Endodermal cell (in vitro differentiated cells): ENCODE measurements at regions not wholly inside any gene's neighbourhood (a gene's known extent, or its start where the extent isn't known, plus 50 kb on each side); places are given as distances from the start of the nearest gene placed in this dataset.

Experiments used
- DNase-seq: peaks from one replicate; pipeline ENCODE4 v3.0.0-alpha.2; 2017
- H3K27ac ChIP-seq: 2 replicates; pipeline ENCODE4 v1.5.1; 2013; ENCODE audit warnings: mild to moderate bottlenecking, low read depth, low read length, moderate library complexity
- H3K27me3 ChIP-seq: 2 replicates; pipeline ENCODE4 v1.6.1; 2013; ENCODE audit warnings: mild to moderate bottlenecking, low read length, moderate library complexity; ENCODE audit not compliant: insufficient read depth, control insufficient read depth, poor library complexity, severe bottlenecking
- H3K36me3 ChIP-seq: 2 replicates; pipeline ENCODE4 v1.7.0; 2013; ENCODE audit warnings: mild to moderate bottlenecking, low read length, moderate library complexity; ENCODE audit not compliant: control insufficient read depth, insufficient read depth
- H3K4me1 ChIP-seq: one replicate; pipeline ENCODE4 v1.7.0; 2013; ENCODE audit warnings: low read length; ENCODE audit not compliant: control insufficient read depth, insufficient read depth
- H3K4me3 ChIP-seq: 2 replicates; pipeline ENCODE4 v1.5.1; 2013; ENCODE audit warnings: mild to moderate bottlenecking, low read length, moderate library complexity
- H3K9ac ChIP-seq: 2 replicates; pipeline ENCODE4 v1.6.1; 2013; ENCODE audit warnings: mild to moderate bottlenecking, low read length, moderate library complexity; ENCODE audit not compliant: poor library complexity, severe bottlenecking; ENCODE audit errors: extremely low read depth
- H3K9me3 ChIP-seq: 2 replicates; pipeline ENCODE4 v1.6.1; 2013; ENCODE audit warnings: mild to moderate bottlenecking, low read length, moderate library complexity; ENCODE audit not compliant: control insufficient read depth
- H3K27ac Mint-ChIP-seq: 2 replicates; pipeline ENCODE4 v1.8.0; 2020; ENCODE audit warnings: mixed read lengths
- H3K27me3 Mint-ChIP-seq: 2 replicates; pipeline ENCODE4 v1.8.0; 2021; ENCODE audit warnings: mild to moderate bottlenecking, mixed read lengths; ENCODE audit not compliant: insufficient read depth
- H3K36me3 Mint-ChIP-seq: 2 replicates; pipeline ENCODE4 v1.8.0; 2020; ENCODE audit warnings: low read depth, mixed read lengths
- H3K4me1 Mint-ChIP-seq: 2 replicates; pipeline ENCODE4 v1.8.0; 2020; ENCODE audit warnings: mixed read lengths
- H3K4me3 Mint-ChIP-seq: 2 replicates; pipeline ENCODE4 v1.8.0; 2020; ENCODE audit warnings: mild to moderate bottlenecking, moderate library complexity, mixed read lengths
- H3K9me3 Mint-ChIP-seq: 2 replicates; pipeline ENCODE4 v1.8.0; 2020; ENCODE audit warnings: mild to moderate bottlenecking, mixed read lengths
- WGBS, 2 experiments: methylation state at CpG; one replicate each; pipeline versions ENCODE4 v1.1.5 to v1.1.7; 2013; ENCODE audit warnings: missing lambda C conversion rate in 2 of 2, mixed read lengths in 1 of 2; ENCODE audit not compliant: insufficient coverage in 1 of 2, insufficient read length in 1 of 2; 5-methylcytosine and 5-hydroxymethylcytosine counted together
- TF ChIP-seq, protein P1 (sequence below): fragments of 200-600 bp; sonication (generic); conservative IDR thresholded peaks from 2 replicates; pipeline ENCODE4 v1.5.0; 2021; ENCODE audit warnings: antibody characterized with exemption, mild to moderate bottlenecking

- Histone ChIP-seq H3K36me3 (no peaks in the 10 kb centered on the region), H3K27ac (peak overlapping the region; percentile 74), H3K9me3 (no peaks in the 10 kb centered on the region), H3K4me1 (no peaks in the 10 kb centered on the region), H3K9ac (no peak overlapping the region), H3K27me3 (no peaks in the 10 kb centered on the region), H3K4me3 (no peak overlapping the region)
- DNase-seq = no peak
- Mint-ChIP-seq H3K27me3 (no peaks in the 10 kb centered on the region), H3K36me3 (no peaks in the 10 kb centered on the region), H3K4me1 (peaks cover 23% of the 10 kb centered on the region), H3K9me3 (no peaks in the 10 kb centered on the region), H3K27ac (no peak overlapping the region), H3K4me3 (no peak overlapping the region)
- WGBS, 2 experiments = 90 to 93% methylated on average over 15 to 16 of the region's 16 CpGs
- TF ChIP-seq, protein P1, sequence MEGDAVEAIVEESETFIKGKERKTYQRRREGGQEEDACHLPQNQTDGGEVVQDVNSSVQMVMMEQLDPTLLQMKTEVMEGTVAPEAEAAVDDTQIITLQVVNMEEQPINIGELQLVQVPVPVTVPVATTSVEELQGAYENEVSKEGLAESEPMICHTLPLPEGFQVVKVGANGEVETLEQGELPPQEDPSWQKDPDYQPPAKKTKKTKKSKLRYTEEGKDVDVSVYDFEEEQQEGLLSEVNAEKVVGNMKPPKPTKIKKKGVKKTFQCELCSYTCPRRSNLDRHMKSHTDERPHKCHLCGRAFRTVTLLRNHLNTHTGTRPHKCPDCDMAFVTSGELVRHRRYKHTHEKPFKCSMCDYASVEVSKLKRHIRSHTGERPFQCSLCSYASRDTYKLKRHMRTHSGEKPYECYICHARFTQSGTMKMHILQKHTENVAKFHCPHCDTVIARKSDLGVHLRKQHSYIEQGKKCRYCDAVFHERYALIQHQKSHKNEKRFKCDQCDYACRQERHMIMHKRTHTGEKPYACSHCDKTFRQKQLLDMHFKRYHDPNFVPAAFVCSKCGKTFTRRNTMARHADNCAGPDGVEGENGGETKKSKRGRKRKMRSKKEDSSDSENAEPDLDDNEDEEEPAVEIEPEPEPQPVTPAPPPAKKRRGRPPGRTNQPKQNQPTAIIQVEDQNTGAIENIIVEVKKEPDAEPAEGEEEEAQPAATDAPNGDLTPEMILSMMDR = no peak
Measured at GRCh38 chr10:3472287-3473051, 299.9 kb upstream of the PITRM1 start.

DNA sequence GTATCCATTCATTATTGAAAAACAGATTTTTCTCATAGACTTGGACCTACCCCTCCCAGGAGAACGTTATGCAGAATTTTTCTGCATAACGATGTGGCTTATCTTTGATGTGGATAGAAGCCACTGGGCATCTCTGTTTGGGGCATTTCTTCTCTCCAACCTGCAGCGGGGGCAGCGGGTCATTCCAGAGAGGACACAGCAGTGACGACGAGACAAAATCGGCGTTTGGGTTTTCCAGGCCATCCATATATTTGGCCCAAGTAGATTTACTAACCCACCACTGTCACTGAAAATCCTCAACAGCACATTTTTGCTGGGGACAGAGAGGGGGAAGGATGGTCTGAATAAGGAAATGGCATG, 299.3 kb upstream of the PITRM1 start:
- Mint-ChIP-seq H3K4me3 (no peak overlapping the region), H3K27ac (no peak overlapping the region), H3K27me3 (no peaks in the 10 kb centered on the region), H3K9me3 (no peaks in the 10 kb centered on the region), H3K36me3 (no peaks in the 10 kb centered on the region), H3K4me1 (peaks cover 28% of the 10 kb centered on the region)
- H3K27me3 ChIP-seq = no peaks in the 10 kb centered on the region
- no peak for DNase-seq
- TF ChIP-seq, protein P1 = no peak
- peak overlapping the region; percentile 64 for H3K27ac ChIP-seq
- 95 to 96% methylated on average over 5 to 8 of the region's 8 CpGs for WGBS, 2 experiments
- no peaks in the 10 kb centered on the region for H3K9me3 ChIP-seq
- no peaks in the 10 kb centered on the region for H3K36me3 ChIP-seq
- no peak overlapping the region for H3K9ac ChIP-seq
- no peak overlapping the region for H3K4me3 ChIP-seq
- no peaks in the 10 kb centered on the region for H3K4me1 ChIP-seq

GRCh38 chr10:3471472-3471871, 298.9 kb upstream of the PITRM1 start:
- no peak for DNase-seq
- Mint-ChIP-seq H3K9me3 (no peaks in the 10 kb centered on the region), H3K27me3 (no peaks in the 10 kb centered on the region), H3K4me1 (peaks cover 30% of the 10 kb centered on the region), H3K27ac (no peak overlapping the region), H3K4me3 (no peak overlapping the region), H3K36me3 (no peaks in the 10 kb centered on the region)
- Histone ChIP-seq H3K36me3 (no peaks in the 10 kb centered on the region), H3K27ac (no peak overlapping the region), H3K9ac (no peak overlapping the region), H3K27me3 (no peaks in the 10 kb centered on the region), H3K9me3 (no peaks in the 10 kb centered on the region), H3K4me3 (no peak overlapping the region), H3K4me1 (no peaks in the 10 kb centered on the region)
- TF ChIP-seq, protein P1 = no peak
- WGBS, 2 experiments = 89 to 95% methylated on average over 8 to 10 of the region's 10 CpGs
